ENCODE measurements at regions not wholly inside any gene's neighbourhood (a gene's known extent, or its start where the extent isn't known, plus 50 kb on each side); places are given as distances from the start of the nearest gene placed in this dataset.

- TF ChIP-seq, protein P1, sequence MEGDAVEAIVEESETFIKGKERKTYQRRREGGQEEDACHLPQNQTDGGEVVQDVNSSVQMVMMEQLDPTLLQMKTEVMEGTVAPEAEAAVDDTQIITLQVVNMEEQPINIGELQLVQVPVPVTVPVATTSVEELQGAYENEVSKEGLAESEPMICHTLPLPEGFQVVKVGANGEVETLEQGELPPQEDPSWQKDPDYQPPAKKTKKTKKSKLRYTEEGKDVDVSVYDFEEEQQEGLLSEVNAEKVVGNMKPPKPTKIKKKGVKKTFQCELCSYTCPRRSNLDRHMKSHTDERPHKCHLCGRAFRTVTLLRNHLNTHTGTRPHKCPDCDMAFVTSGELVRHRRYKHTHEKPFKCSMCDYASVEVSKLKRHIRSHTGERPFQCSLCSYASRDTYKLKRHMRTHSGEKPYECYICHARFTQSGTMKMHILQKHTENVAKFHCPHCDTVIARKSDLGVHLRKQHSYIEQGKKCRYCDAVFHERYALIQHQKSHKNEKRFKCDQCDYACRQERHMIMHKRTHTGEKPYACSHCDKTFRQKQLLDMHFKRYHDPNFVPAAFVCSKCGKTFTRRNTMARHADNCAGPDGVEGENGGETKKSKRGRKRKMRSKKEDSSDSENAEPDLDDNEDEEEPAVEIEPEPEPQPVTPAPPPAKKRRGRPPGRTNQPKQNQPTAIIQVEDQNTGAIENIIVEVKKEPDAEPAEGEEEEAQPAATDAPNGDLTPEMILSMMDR (IDR thresholded peaks at IDR 0.05; ENCODE audit: extremely low read depth, missing control alignments), result no peak
Measured at GRCh38 chr10:29897999-29898716, 161.2 kb downstream of the JCAD start.

GRCh38 chr10:29897430-29897829, 162.0 kb downstream of the JCAD start:
- TF ChIP-seq, protein P1 (IDR thresholded peaks at IDR 0.05; ENCODE audit: extremely low read depth, missing control alignments), result no peak
- no peak for DNase-seq (ENCODE audit: low spot score)

More at GRCh38 chr10:29897999-29898716, 161.2 kb downstream of the JCAD start:
- DNase-seq (ENCODE audit: low spot score), result no peak

- TF ChIP-seq, protein P1 (IDR thresholded peaks at IDR 0.05; ENCODE audit: extremely low read depth, missing control alignments), result no peak
- no peak for DNase-seq (ENCODE audit: low spot score)
Measured at GRCh38 chr10:29896053-29896452, 163.3 kb downstream of the JCAD start.

- DNase-seq (ENCODE audit: low spot score), result no peak
- TF ChIP-seq, protein P1 (IDR thresholded peaks at IDR 0.05; ENCODE audit: extremely low read depth, missing control alignments), result no peak
Measured at GRCh38 chr10:29895456-29895855, 163.9 kb downstream of the JCAD start.

DNA sequence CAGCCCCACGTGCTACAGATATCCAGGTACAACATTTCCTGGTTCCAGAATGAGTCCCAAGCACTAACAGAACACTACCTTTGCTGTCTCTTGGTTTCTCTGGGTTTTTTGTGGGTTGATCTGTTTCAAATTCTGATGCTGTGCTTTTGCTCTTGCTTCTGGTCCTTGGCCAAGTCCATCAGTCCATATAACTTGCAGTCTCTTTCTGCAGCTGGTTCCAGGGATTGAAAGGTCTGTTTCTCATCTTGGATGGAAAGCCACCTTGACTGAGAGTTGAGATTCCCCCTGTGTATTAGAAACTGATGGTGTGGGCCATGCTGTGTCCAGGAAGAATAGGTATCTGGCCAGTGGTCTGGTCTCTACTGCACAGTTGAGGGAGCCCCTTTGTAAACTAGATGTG, 171.1 kb downstream of the JCAD start:
- TF ChIP-seq, protein P1 (IDR thresholded peaks at IDR 0.05; ENCODE audit: extremely low read depth, missing control alignments), result no peak
- no peak for DNase-seq (ENCODE audit: low spot score)

- no peak for DNase-seq (ENCODE audit: low spot score)
- TF ChIP-seq, protein P1 (IDR thresholded peaks at IDR 0.05; ENCODE audit: extremely low read depth, missing control alignments), result no peak
Measured at GRCh38 chr10:29886299-29886698, 173.1 kb downstream of the JCAD start.

DNA sequence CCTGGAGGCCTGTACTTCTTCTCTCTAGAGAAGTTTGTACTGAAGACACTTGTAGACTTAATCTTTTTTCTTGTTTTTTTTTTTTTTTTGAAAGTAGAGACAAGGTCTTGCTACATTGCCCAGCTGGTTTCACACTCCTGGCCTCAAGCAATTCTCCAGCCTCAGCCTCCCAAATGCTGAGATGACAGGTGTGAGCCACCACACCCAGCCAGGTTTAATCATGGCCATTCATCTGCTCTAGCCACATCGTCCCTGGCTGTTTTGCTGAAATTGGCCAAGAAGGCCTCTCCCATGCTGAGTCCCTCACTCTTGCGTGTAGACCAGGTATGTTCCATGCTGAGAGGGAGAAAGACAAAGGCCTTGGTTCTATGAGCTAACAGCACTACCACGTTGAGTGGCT, 176.2 kb downstream of the JCAD start:
- TF ChIP-seq, protein P1 (IDR thresholded peaks at IDR 0.05; ENCODE audit: extremely low read depth, missing control alignments), result no peak
- DNase-seq (ENCODE audit: low spot score), result no peak

Measured in GM20000 (cell line).